ENCODE measurements at regions not wholly inside any gene's neighbourhood (a gene's known extent, or its start where the extent isn't known, plus 50 kb on each side); places are given as distances from the start of the nearest gene placed in this dataset.

DNA sequence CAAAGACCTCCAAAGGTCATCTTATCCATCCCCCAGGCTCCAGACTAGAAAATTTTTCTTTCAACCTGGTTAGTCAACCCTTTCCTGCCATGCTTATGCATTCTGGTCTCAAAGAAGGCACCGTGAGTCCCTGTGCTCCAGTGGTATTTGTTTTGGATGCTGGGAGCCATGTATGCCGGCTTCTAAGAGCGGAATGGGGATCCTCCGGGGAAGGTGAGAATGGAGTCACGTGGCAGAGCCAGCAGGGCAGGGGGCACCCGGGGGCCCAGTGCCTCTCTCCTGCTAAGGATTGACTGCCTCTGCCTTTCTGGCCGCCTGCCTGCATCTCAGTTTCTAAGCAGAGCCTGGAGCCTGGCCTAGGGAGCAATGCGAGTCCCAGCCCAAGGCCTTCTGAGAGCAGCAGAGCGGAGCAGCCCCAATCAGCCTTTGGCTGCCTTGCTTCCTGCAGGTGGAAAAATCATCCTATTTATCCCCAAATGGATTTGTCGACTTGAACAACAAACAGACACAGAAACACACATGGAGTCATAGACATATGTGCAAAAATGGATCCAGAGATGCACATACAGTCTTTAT lies 141.0 kb downstream of the PJA1 start:
- Histone ChIP-seq H4K20me1 (replicated peaks; ENCODE audit: control insufficient read depth, extremely low read depth, insufficient read depth, low read length) (no peaks in the 10 kb centered on the region), H3K4me1 (ENCODE audit: control insufficient read depth, extremely low read depth, insufficient read depth, low read length) (peaks cover 18% of the 10 kb centered on the region), H3K27ac (ENCODE audit: insufficient read depth, low read depth, low read length) (no peak overlapping the region), H3K36me3 (ENCODE audit: control insufficient read depth in 2 of 2, extremely low read depth in 1 of 2, insufficient read depth in 2 of 2, low read length in 2 of 2) (no peaks in the 10 kb centered on the region), H3K79me2 (ENCODE audit: control insufficient read depth, insufficient read depth, low read length) (no peaks in the 10 kb centered on the region), H3K9me1 (replicated peaks; ENCODE audit: control insufficient read depth, extremely low read depth, insufficient read depth, low read length) (no peaks in the 10 kb centered on the region), H3K4me3 (replicated peaks in 1 of 3; ENCODE audit: insufficient read depth in 1 of 3, low read depth in 1 of 3, low read length in 3 of 3) (no peak overlapping the region), H2AFZ (ENCODE audit: low read depth, low read length) (no peak overlapping the region), H3K9ac (replicated peaks; ENCODE audit: extremely low read depth, insufficient read depth, low read length) (no peak overlapping the region), H3K27me3 (ENCODE audit: control insufficient read depth in 2 of 2, insufficient read depth in 2 of 2, low read length in 2 of 2) (no peaks in the 10 kb centered on the region), H3K4me2 (ENCODE audit: insufficient read depth, low read length) (no peak overlapping the region), H3K9me3 (replicated peaks; ENCODE audit: control insufficient read depth, insufficient read depth, low read length) (no peaks in the 10 kb centered on the region)
- BruUV-seq (replicated peaks) = no TSS peak
- intact Hi-C loops (cut with micrococcal nuclease) (no loop called here), dilution Hi-C loops (cut with MboI; ENCODE audit: extremely low pct_ligation_motif_present, low sequenced_read_pairs) (no loop called here)
- no peak for FAIRE-seq
- ChIA-PET CTCF (interaction anchor here (0.7 to 1.2 kb wide), 2 partner anchors 37 to 120 kb away, joined by 3 read pairs; no protein-coding TSS in a partner anchor), POLR2A (no interaction called here)
- no peak for TF ChIP-seq JUN (IDR thresholded peaks at IDR 0.05; ENCODE audit: borderline replicate concordance, insufficient read depth, insufficient read length, low read depth)
- no peak for TF ChIP-seq POLR2A (IDR thresholded peaks at IDR 0.05; ENCODE audit: low read depth, low read length)
- TF ChIP-seq MYC (IDR thresholded peaks at IDR 0.05; ENCODE audit: low read depth, low read length) = no peak
- TF ChIP-seq, protein P1, sequence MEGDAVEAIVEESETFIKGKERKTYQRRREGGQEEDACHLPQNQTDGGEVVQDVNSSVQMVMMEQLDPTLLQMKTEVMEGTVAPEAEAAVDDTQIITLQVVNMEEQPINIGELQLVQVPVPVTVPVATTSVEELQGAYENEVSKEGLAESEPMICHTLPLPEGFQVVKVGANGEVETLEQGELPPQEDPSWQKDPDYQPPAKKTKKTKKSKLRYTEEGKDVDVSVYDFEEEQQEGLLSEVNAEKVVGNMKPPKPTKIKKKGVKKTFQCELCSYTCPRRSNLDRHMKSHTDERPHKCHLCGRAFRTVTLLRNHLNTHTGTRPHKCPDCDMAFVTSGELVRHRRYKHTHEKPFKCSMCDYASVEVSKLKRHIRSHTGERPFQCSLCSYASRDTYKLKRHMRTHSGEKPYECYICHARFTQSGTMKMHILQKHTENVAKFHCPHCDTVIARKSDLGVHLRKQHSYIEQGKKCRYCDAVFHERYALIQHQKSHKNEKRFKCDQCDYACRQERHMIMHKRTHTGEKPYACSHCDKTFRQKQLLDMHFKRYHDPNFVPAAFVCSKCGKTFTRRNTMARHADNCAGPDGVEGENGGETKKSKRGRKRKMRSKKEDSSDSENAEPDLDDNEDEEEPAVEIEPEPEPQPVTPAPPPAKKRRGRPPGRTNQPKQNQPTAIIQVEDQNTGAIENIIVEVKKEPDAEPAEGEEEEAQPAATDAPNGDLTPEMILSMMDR (IDR thresholded peaks at IDR 0.05; ENCODE audit: extremely low read depth in 1 of 2, insufficient read depth in 1 of 2, low read depth in 1 of 2, low read length in 2 of 2) = no peak
- no peak for TF ChIP-seq GATA2 (IDR thresholded peaks at IDR 0.05; ENCODE audit: insufficient read depth, insufficient read length, low read depth, low read length)
- TF ChIP-seq FOS (IDR thresholded peaks at IDR 0.05; ENCODE audit: borderline replicate concordance, insufficient read depth, low read length) = no peak
- TF ChIP-seq POLR2AphosphoS5 (IDR thresholded peaks at IDR 0.05; ENCODE audit: insufficient read depth, low read depth, low read length) = no peak
- no peak for TF ChIP-seq EZH2 (IDR thresholded peaks at IDR 0.05; ENCODE audit: borderline replicate concordance, low read depth, low read length, severe bottlenecking)
- TF ChIP-seq MAX (IDR thresholded peaks at IDR 0.05; ENCODE audit: insufficient read depth, insufficient read length) = no peak
- DNase-seq (ENCODE audit: low read depth, low spot score) = no peak

Data from endothelial cell of umbilical vein (primary cell).